NCI-H1930 (cell line): ENCODE measurements at regions not wholly inside any gene's neighbourhood (a gene's known extent, or its start where the extent isn't known, plus 50 kb on each side); places are given as distances from the start of the nearest gene placed in this dataset.

Experiments used
- DNase-seq, 2 experiments: peaks; one replicate each; lab custom pipeline; 2025; lab: John Stamatoyannopoulos, UW

DNA sequence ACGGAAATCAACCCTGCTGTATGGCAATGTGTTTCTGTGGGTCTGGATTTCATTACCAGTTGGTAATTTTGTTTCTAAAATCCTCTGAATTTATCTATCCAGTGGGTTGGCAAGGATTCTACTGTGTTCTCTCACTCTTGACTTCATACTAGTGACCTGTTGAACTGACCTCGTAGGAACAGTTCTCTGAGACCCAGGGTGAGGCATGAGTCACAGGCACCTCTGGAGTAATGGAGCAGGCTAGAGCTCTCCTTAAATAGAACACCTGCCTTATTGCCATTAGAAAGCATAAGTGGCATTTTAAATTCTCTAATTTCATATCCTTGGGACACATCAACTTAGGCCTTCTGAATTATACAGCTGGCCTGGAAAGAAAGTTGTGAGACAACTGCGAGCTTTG, 258.3 kb upstream of the NAV3 start:
- no peak for DNase-seq

- DNase-seq, result no peak
Measured at GRCh38 chr12:77571768-77572167, 258.9 kb upstream of the NAV3 start.

- DNase-seq, result no peak
Measured at GRCh38 chr12:77571127-77571526, 259.6 kb upstream of the NAV3 start.

GRCh38 chr12:77569876-77570275, 260.8 kb upstream of the NAV3 start:
- no peak for DNase-seq

DNA sequence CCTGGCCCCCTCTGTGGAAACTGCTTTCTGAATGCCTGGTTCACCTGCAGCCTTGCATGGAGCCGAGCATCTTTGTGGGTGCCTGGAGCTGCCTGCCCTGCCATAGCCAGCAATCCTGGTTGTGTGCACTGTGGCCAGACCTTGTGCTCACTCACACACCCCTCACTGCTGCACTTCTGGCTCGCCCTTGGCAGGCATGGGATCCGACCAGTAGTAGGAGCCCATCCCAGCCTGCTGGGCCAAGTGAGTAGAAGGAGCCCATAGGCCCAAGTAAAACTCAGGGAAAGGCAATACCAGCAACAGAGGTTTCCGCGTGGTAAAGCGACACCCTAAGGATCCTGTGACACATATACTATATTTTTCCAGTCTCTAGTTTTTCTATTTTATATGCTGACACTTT, 270.0 kb upstream of the NAV3 start:
- DNase-seq, result no peak

- DNase-seq, result no peak
Measured at GRCh38 chr12:77559400-77560074, 271.2 kb upstream of the NAV3 start.

- DNase-seq, result no peak
Measured at GRCh38 chr12:77555074-77555473, 275.6 kb upstream of the NAV3 start.

DNA sequence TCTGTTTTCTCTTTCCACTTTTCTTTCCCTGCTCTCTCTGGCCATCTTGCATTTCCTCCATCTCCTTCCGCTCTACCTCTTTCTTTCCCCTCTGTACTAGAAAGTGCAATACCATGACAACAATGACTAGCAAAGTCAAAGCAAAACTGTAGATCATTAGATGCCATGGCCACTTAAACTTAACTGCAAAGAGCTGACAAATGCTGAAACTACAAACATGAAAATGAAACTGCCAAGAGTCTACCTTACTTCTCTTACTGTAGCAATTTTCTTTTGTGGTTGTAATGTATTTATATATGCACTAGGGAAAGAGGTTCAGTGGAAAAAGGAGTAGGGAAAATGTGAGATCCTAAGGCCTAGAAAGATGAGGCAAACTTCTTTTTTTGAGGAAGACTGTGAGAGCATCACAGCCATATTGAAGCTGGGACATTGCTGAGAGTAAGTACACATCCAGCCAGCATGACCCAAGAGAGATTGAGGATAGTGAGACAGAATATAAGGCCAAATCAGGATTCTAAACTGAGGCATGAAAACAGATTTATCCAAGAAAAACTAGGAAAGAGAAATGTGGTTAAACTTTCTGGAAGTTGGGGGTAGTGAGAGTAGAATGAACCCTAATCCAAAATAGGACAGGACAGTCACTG, 276.6 kb upstream of the NAV3 start:
- no peak for DNase-seq

DNA sequence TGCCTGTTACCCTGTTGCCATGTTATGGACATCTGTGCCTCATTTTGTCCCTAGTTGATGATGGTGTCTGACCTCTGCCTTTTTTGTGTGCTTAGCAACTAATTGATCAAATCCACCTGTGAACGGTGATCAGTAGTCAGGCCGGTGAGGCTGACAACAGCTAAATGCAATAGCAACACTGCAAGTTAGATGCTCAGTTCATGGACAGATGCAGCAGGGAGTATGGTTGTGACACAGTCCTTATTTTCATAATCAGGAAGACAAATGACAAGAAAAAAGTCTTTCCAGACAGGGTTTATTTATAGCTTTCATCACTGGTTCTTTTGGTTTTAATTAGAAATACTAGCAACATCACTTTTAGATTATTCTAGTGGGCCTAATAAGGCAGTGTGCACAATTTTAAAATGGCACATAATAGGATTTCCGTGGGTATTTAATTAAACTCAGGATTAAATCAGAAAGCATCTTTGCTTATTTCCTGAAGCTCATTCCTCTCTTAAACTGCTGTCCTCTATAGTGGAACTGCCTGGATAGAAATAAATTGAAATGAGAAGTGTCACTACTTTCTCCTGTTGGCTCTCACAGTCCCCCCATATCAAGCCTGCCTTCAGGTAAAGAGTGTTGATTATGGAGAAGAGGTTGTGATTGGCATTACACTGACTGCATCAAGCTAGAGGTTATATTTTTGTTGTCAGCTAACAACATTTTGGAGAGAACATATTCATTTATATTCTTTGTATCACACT, 281.1 kb upstream of the NAV3 start:
- no peak for DNase-seq

GRCh38 chr12:77548797-77549196, 281.9 kb upstream of the NAV3 start:
- no peak for DNase-seq

DNA sequence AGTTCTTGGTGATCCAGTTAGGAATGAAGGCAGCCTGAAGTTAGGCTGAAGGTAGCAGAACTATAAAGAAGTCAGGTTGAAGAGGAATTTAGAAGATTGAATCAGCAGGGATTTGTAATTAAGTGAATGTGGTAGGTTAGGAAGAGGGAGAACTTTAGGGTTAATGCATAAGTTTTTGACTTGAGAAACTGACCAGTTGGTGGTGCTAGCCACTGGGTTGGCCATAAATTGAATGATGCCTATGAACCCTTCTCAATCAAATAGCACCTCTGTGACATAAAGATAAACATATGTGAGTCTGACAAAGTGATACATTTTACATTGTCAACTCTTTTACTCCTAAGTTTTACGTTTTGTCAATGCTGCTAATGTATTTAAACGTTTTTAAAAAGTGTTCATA, 290.6 kb upstream of the NAV3 start:
- DNase-seq, result no peak

GRCh38 chr12:77537663-77538062, 293.0 kb upstream of the NAV3 start:
- DNase-seq, result no peak

- no peak for DNase-seq
Measured at GRCh38 chr12:77535734-77536133, 295.0 kb upstream of the NAV3 start.

- no peak for DNase-seq
Measured at GRCh38 chr12:77531912-77532311, 298.8 kb upstream of the NAV3 start.

DNA sequence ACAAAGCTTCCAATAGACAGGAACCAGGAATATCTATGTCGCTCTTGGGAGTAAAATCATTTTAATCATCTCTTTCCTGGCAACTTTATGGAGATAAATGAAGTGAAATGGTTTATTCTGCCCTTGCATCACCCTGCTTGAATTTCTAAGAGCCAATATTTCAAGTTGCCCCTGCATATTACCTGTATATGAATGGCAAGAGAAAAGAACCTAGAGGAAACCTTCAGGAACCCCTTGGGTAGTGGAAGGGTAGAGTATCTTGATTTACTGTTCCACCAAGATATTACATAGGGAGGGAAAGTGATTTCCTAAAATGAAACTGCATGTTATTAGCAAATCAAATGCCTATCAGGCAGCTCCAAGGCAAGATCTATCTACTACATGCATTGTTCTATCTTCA, 308.4 kb upstream of the NAV3 start:
- no peak for DNase-seq

GRCh38 chr12:77521508-77522115, 309.1 kb upstream of the NAV3 start:
- no peak for DNase-seq

GRCh38 chr12:77514511-77514910, 316.2 kb upstream of the NAV3 start:
- no peak for DNase-seq

DNA sequence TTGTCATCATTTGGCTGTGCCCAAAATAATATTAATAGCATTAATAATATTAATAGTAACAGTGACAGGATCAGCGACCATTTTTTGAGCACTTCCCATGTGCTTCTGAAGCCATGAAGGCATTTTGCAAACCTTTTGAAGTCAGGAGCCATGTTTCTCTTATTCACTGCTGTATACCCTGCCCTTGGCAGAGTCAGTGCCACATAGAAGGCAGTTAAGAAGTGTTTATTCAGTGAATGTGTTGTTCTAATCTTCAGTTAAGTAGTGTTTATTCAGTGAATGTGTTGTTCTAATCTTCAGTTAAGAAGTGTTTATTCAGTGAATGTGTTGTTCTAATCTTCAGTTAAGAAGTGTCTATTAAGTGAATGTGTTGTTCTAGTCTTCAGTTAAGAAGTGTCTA, 319.7 kb upstream of the NAV3 start:
- DNase-seq, result no peak

GRCh38 chr12:77504466-77504865, 326.2 kb upstream of the NAV3 start:
- no peak for DNase-seq

GRCh38 chr12:77500089-77500488, 330.6 kb upstream of the NAV3 start:
- DNase-seq, result no peak

GRCh38 chr12:77497647-77498046, 333.0 kb upstream of the NAV3 start:
- no peak for DNase-seq

- DNase-seq, result no peak
Measured at GRCh38 chr12:77496714-77497113, 334.0 kb upstream of the NAV3 start.

DNA sequence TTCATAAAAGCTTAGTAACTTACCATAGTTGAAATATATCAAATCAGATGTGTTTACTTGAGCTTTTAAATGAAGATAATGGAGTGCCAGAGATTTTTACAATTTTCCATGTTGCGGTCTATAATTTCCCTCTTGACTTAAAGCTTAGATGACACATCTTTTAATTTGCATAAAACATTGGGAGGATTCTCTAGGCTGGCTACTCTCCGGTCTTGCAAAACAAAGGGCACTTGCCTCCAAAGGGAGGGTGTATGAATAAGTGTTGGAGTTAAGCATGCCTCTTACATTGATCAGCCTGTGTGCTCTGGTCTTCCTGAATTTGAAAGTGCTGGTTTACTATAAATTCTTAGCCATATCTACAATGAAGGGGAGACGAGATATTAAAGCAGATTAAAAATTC, 336.4 kb upstream of the NAV3 start:
- no peak for DNase-seq
